ENCODE measurements at regions not wholly inside any gene's neighbourhood (a gene's known extent, or its start where the extent isn't known, plus 50 kb on each side); places are given as distances from the start of the nearest gene placed in this dataset.

GRCh38 chr2:78895022-78895421, 130.5 kb upstream of the REG3G start:
- H3K9me3 ChIP-seq (ENCODE audit: insufficient read depth, low read depth, low read length) = no peaks in the 10 kb centered on the region
- H3K36me3 ChIP-seq (ENCODE audit: insufficient read depth, low read length) = no peaks in the 10 kb centered on the region
- no peak overlapping the region for H3K4me3 ChIP-seq (ENCODE audit: low read length)
- H3K27me3 ChIP-seq (ENCODE audit: insufficient read depth, low read length) = no peaks in the 10 kb centered on the region
- H3K9ac ChIP-seq (ENCODE audit: low read depth, low read length) = no peak overlapping the region
- 100% methylated on average over 1 of the region's 1 CpG for WGBS
- H3K27ac ChIP-seq (ENCODE audit: low read depth, low read length) = no peak overlapping the region
- H3K4me1 ChIP-seq (ENCODE audit: insufficient read depth, low read length) = no peaks in the 10 kb centered on the region

GRCh38 chr2:78896536-78896935, 129.0 kb upstream of the REG3G start:
- 83% methylated on average over 3 of the region's 3 CpGs for WGBS
- Histone ChIP-seq H3K4me1 (ENCODE audit: insufficient read depth, low read length) (no peaks in the 10 kb centered on the region), H3K4me3 (ENCODE audit: low read length) (no peak overlapping the region), H3K27me3 (ENCODE audit: insufficient read depth, low read length) (no peaks in the 10 kb centered on the region), H3K36me3 (ENCODE audit: insufficient read depth, low read length) (no peaks in the 10 kb centered on the region), H3K27ac (ENCODE audit: low read depth, low read length) (no peak overlapping the region), H3K9ac (ENCODE audit: low read depth, low read length) (no peak overlapping the region), H3K9me3 (ENCODE audit: insufficient read depth, low read depth, low read length) (no peaks in the 10 kb centered on the region)

DNA sequence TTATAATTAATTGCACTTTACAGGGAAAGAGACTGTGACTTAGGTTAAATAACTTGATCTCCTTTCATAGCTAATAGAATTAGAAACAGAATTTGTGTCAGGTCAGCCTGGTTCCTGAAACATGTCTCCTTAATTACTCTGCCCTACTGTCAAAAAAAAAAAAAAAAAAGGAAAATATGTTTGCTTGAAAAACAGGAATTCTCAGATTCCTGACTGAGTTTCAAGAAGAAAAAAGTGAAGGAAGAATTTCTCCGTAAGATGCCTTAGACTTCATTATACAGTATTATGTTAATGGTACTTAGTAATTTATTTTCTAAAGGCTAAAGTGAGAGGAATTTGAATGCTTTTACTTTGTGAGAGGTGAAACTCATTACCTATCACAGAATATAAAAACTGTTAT, 118.4 kb upstream of the REG3G start:
- Histone ChIP-seq H3K4me1 (ENCODE audit: insufficient read depth, low read length) (peaks cover 4% of the 10 kb centered on the region; the same call in 1 of the 2 replicates), H3K36me3 (ENCODE audit: insufficient read depth, low read length) (no peaks in the 10 kb centered on the region), H3K27ac (ENCODE audit: low read depth, low read length) (no peak overlapping the region), H3K4me3 (ENCODE audit: low read length) (no peak overlapping the region), H3K9ac (ENCODE audit: low read depth, low read length) (no peak overlapping the region), H3K27me3 (ENCODE audit: insufficient read depth, low read length) (no peaks in the 10 kb centered on the region), H3K9me3 (ENCODE audit: insufficient read depth, low read depth, low read length) (no peaks in the 10 kb centered on the region)
- whole genome bisulfite sequencing = 100% methylated on average over 1 of the region's 1 CpG

DNA sequence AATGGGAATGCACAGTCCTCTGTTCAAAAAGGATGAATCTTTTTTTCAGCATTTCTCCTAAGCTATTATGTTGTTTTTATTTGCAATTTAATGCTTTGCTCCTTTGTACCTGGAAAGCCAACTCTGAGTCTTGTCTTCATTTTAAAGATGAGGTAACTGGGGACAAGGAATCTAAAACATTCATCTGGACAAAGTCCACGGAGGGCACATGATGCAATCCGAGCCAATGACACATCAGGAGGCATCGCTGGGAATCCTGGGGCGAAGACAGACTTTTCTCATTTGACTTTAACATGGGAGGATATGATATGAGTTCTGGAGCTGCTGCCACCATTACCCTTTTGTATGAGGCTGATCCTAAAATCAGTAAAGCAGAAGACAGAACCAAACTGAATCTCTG, 116.5 kb upstream of the REG3G start:
- no peaks in the 10 kb centered on the region for H3K36me3 ChIP-seq (ENCODE audit: insufficient read depth, low read length)
- WGBS = 99% methylated on average over 4 of the region's 4 CpGs

DNA sequence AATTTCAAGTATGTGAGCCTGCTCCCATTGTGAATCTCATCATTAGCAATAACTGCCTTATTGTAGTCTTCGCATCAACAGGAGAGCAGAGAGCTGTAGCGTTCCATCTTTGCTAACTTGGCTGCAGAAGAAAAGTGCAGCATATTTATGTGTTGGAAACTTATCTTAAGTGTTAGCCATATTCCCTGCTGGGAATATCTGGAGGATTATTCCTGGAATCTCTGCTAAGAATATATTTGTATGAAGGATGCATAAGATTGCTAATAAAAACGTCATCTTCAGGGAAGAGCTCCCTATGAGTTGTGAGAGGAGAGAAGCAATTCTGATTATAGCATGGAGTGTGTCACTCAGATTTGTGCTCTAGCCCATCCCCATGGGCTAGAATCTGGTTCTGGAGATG, 115.1 kb upstream of the REG3G start:
- no peaks in the 10 kb centered on the region for H3K36me3 ChIP-seq (ENCODE audit: insufficient read depth, low read length)
- peaks cover 22% of the 10 kb centered on the region for H3K4me1 ChIP-seq (ENCODE audit: insufficient read depth, low read length)
- H3K27ac ChIP-seq (ENCODE audit: low read depth, low read length) = no peak overlapping the region
- H3K9me3 ChIP-seq (ENCODE audit: insufficient read depth, low read depth, low read length) = no peaks in the 10 kb centered on the region
- no peak overlapping the region for H3K9ac ChIP-seq (ENCODE audit: low read depth, low read length)
- 71% methylated on average over 3 of the region's 3 CpGs for WGBS
- no peak overlapping the region for H3K4me3 ChIP-seq (ENCODE audit: low read length)
- no peaks in the 10 kb centered on the region for H3K27me3 ChIP-seq (ENCODE audit: insufficient read depth, low read length)

More for the DNA sequence above, 116.5 kb upstream of the REG3G start:
- Histone ChIP-seq H3K4me3 (ENCODE audit: low read length) (no peak overlapping the region), H3K27ac (ENCODE audit: low read depth, low read length) (no peak overlapping the region), H3K27me3 (ENCODE audit: insufficient read depth, low read length) (no peaks in the 10 kb centered on the region), H3K9ac (ENCODE audit: low read depth, low read length) (no peak overlapping the region), H3K4me1 (ENCODE audit: insufficient read depth, low read length) (peaks cover 22% of the 10 kb centered on the region), H3K9me3 (ENCODE audit: insufficient read depth, low read depth, low read length) (no peaks in the 10 kb centered on the region)

DNA sequence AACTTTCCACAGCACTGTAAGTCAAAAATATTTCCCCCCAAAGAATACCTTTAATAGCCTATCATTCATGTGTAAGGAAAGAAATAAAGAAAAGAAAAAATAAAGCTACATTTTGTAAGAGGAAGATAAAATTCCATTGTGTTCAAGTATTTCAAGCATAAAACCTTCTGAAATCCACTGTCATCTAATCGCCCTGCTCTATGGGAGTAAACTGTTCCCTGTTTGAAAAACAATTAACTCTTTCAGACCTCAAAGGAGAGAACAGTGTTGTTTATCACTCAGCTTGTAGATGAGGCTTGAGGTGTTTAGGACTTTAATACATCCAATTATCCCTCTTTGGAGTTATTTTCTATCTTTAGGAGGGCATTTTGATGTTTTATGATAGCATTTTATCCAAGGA, 112.2 kb upstream of the REG3G start:
- peaks cover 22% of the 10 kb centered on the region for H3K4me1 ChIP-seq (ENCODE audit: insufficient read depth, low read length)
- no peaks in the 10 kb centered on the region for H3K36me3 ChIP-seq (ENCODE audit: insufficient read depth, low read length)
- H3K27ac ChIP-seq (ENCODE audit: low read depth, low read length) = no peak overlapping the region
- no peaks in the 10 kb centered on the region for H3K9me3 ChIP-seq (ENCODE audit: insufficient read depth, low read depth, low read length)
- no CpG with 5 or more reads among the region's 1 CpG for WGBS
- no peaks in the 10 kb centered on the region for H3K27me3 ChIP-seq (ENCODE audit: insufficient read depth, low read length)
- H3K9ac ChIP-seq (ENCODE audit: low read depth, low read length) = no peak overlapping the region
- H3K4me3 ChIP-seq (ENCODE audit: low read length) = no peak overlapping the region

DNA sequence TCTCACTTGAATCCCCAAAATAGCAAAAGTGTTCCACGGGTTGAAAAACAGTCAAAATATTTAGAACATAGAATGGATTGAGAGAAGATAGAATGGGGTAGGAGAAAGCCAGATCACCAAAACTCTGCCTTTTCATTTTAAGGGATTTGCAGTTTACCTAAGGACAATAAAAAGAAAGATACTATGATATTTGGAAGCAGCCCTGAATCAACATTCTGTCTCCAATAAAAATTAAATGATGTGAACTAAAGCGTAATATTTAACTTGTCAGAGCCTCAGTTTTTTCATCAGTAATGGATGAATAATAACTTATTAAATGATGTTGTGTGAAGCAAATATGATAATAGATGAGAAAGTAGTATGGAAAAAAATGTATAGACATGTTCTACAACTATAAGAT, 100.2 kb upstream of the REG3G start:
- H3K36me3 ChIP-seq (ENCODE audit: insufficient read depth, low read length) = no peaks in the 10 kb centered on the region
- H3K4me1 ChIP-seq (ENCODE audit: insufficient read depth, low read length) = no peaks in the 10 kb centered on the region
- WGBS = 87% methylated on average over 2 of the region's 2 CpGs
- H3K4me3 ChIP-seq (ENCODE audit: low read length) = no peak overlapping the region
- H3K27me3 ChIP-seq (ENCODE audit: insufficient read depth, low read length) = no peaks in the 10 kb centered on the region
- no peak overlapping the region for H3K27ac ChIP-seq (ENCODE audit: low read depth, low read length)
- H3K9me3 ChIP-seq (ENCODE audit: insufficient read depth, low read depth, low read length) = no peaks in the 10 kb centered on the region
- no peak overlapping the region for H3K9ac ChIP-seq (ENCODE audit: low read depth, low read length)

GRCh38 chr2:78928502-78928901, 97.0 kb upstream of the REG3G start:
- Histone ChIP-seq H3K27ac (ENCODE audit: low read depth, low read length) (no peak overlapping the region), H3K4me3 (ENCODE audit: low read length) (no peak overlapping the region), H3K9me3 (ENCODE audit: insufficient read depth, low read depth, low read length) (no peaks in the 10 kb centered on the region), H3K4me1 (ENCODE audit: insufficient read depth, low read length) (no peaks in the 10 kb centered on the region), H3K36me3 (ENCODE audit: insufficient read depth, low read length) (no peaks in the 10 kb centered on the region), H3K27me3 (ENCODE audit: insufficient read depth, low read length) (no peaks in the 10 kb centered on the region), H3K9ac (ENCODE audit: low read depth, low read length) (no peak overlapping the region)
- 89% methylated on average over 1 of the region's 1 CpG for WGBS

DNA sequence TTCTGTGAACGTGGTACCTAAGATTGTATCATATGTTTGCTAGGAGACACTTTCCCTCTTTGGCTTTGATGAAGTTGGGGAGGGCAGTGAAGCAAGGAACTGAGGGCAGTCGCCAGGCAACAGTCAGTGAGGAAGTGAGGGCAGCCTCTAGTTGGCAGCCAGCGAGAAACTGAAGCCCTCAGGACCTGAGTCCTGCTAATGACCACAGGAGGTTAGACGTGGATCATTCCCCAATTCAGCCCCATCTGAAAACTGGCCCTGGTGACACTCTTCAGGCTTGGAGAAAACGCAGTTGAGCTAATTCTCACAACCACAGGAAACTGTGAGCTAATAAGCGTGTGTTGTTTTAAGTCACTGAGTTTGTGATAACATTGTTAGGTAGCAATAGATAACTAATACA, 84.5 kb upstream of the REG3G start:
- H3K27me3 ChIP-seq (ENCODE audit: insufficient read depth, low read length) = no peaks in the 10 kb centered on the region
- no peaks in the 10 kb centered on the region for H3K9me3 ChIP-seq (ENCODE audit: insufficient read depth, low read depth, low read length)
- H3K36me3 ChIP-seq (ENCODE audit: insufficient read depth, low read length) = no peaks in the 10 kb centered on the region
- WGBS = 84% methylated on average over 6 of the region's 6 CpGs
- no peaks in the 10 kb centered on the region for H3K4me1 ChIP-seq (ENCODE audit: insufficient read depth, low read length)
- no peak overlapping the region for H3K4me3 ChIP-seq (ENCODE audit: low read length)
- no peak overlapping the region for H3K9ac ChIP-seq (ENCODE audit: low read depth, low read length)
- no peak overlapping the region for H3K27ac ChIP-seq (ENCODE audit: low read depth, low read length)

DNA sequence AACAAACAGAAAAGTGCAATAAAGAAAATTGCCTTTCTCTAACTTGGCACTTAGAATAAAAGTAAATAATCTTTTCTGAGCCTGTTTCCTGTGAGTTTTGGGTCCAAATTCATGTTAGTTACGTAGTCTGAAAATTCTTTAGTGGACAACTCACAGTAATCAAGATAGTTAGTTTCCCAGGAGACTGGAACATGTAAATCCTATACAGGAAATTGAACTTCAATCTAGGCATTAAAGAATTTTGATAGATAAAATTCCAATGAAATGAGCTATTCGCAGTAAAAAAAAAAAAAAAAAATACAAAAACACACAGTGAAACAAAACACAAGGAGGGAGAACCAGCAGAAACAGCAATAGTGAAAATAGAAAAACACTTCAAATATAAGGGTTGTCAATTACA, 83.8 kb upstream of the REG3G start:
- H3K4me1 ChIP-seq (ENCODE audit: insufficient read depth, low read length) = no peaks in the 10 kb centered on the region
- no peak overlapping the region for H3K4me3 ChIP-seq (ENCODE audit: low read length)
- 100% methylated on average over 1 of the region's 2 CpGs for WGBS
- H3K9ac ChIP-seq (ENCODE audit: low read depth, low read length) = no peak overlapping the region
- H3K36me3 ChIP-seq (ENCODE audit: insufficient read depth, low read length) = no peaks in the 10 kb centered on the region
- H3K27ac ChIP-seq (ENCODE audit: low read depth, low read length) = no peak overlapping the region
- H3K9me3 ChIP-seq (ENCODE audit: insufficient read depth, low read depth, low read length) = no peaks in the 10 kb centered on the region
- H3K27me3 ChIP-seq (ENCODE audit: insufficient read depth, low read length) = no peaks in the 10 kb centered on the region

DNA sequence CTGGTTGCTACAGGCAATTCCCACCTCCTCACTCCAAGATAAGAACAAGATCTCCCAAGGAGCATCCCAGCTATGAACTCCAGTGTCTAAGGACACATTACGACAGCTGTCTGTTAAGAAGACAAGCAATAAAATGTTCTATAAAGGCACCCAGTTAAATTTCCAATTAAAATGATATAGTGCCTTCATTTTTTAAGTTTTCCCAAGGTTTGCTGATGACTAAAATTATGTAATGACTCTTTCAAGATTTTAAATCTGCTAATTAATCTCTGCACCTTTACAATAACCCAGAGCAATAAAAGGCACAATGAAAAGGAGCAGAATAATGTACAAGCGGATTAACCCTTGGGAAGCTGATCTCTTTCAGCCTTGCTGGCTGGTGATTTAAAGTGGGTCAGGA, 61.6 kb upstream of the REG3G start:
- 98% methylated on average over 2 of the region's 2 CpGs for WGBS
- H3K27ac ChIP-seq (ENCODE audit: low read depth, low read length) = no peak overlapping the region

DNA sequence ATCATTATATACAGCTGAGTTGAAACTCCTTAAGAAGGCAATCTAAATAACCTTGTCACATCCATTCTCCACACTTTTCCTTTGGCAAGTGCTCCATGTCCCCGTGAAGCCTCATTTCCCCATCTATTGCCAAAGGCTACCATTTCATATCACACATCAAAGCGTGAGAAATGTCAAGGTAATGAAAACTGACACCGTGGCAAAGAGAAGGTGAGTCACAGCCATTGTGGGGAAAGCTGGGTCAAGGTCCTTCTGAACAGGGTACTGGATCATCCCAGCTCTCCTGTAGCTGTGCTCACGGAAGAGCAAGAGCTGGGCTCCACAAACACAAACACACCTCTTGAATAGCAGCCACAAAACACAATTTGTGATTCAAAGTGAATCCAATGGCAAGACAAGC, 58.2 kb upstream of the REG3G start:
- no peaks in the 10 kb centered on the region for H3K36me3 ChIP-seq (ENCODE audit: insufficient read depth, low read length)
- H3K9ac ChIP-seq (ENCODE audit: low read depth, low read length) = no peak overlapping the region
- H3K4me3 ChIP-seq (ENCODE audit: low read length) = no peak overlapping the region
- no peak overlapping the region for H3K27ac ChIP-seq (ENCODE audit: low read depth, low read length)
- H3K4me1 ChIP-seq (ENCODE audit: insufficient read depth, low read length) = no peaks in the 10 kb centered on the region; the same call in 1 of the 2 replicates
- H3K9me3 ChIP-seq (ENCODE audit: insufficient read depth, low read depth, low read length) = no peaks in the 10 kb centered on the region
- 87% methylated on average over 4 of the region's 4 CpGs for WGBS
- H3K27me3 ChIP-seq (ENCODE audit: insufficient read depth, low read length) = no peaks in the 10 kb centered on the region

More for the DNA sequence above, 61.6 kb upstream of the REG3G start:
- Histone ChIP-seq H3K36me3 (ENCODE audit: insufficient read depth, low read length) (no peaks in the 10 kb centered on the region), H3K4me3 (ENCODE audit: low read length) (no peak overlapping the region), H3K9ac (ENCODE audit: low read depth, low read length) (no peak overlapping the region), H3K4me1 (ENCODE audit: insufficient read depth, low read length) (no peaks in the 10 kb centered on the region), H3K27me3 (ENCODE audit: insufficient read depth, low read length) (no peaks in the 10 kb centered on the region), H3K9me3 (ENCODE audit: insufficient read depth, low read depth, low read length) (no peaks in the 10 kb centered on the region)

Measured in HUES64 (cell line).